Loucy (cell line): ENCODE measurements at regions not wholly inside any gene's neighbourhood (a gene's known extent, or its start where the extent isn't known, plus 50 kb on each side); places are given as distances from the start of the nearest gene placed in this dataset.
A peak's percentile ranks its signal among the peaks of the same experiment; 100 is the strongest.

Experiments used
- H2AFZ ChIP-seq: fragments of 200-600 bp; sonication (generic); 2 replicates; pipeline ENCODE4 v1.6.0; 2016; ENCODE audit warnings: antibody characterized with exemption, mild to moderate bottlenecking, low read length, moderate library complexity
- H3F3A ChIP-seq: fragments of 200-600 bp; 2 replicates; pipeline ENCODE4 v1.6.0; 2016; ENCODE audit warnings: antibody characterized with exemption, low read depth, mild to moderate bottlenecking
- H3K27me3 ChIP-seq: fragments of 200-600 bp; sonication (generic); 2 replicates; pipeline ENCODE4 v1.6.1; 2014; ENCODE audit warnings: low read length, mild to moderate bottlenecking; ENCODE audit not compliant: insufficient read depth, poor library complexity, severe bottlenecking
- H3K36me3 ChIP-seq: fragments of 200-600 bp; sonication (generic); 2 replicates; pipeline ENCODE4 v1.6.1; 2016; ENCODE audit warnings: low read length; ENCODE audit not compliant: insufficient read depth
- H3K4me1 ChIP-seq: fragments of 200-600 bp; sonication (generic); 2 replicates; pipeline ENCODE4 v1.5.1; 2014; ENCODE audit warnings: low read length, mild to moderate bottlenecking; ENCODE audit not compliant: insufficient read depth, poor library complexity, severe bottlenecking
- H3K4me2 ChIP-seq: fragments of 200-600 bp; sonication (generic); 2 replicates; pipeline ENCODE4 v1.6.0; 2014; ENCODE audit warnings: antibody characterized with exemption, low read length, low read depth, mild to moderate bottlenecking; ENCODE audit not compliant: poor library complexity, severe bottlenecking
- H3K4me3 ChIP-seq: fragments of 200-600 bp; sonication (generic); 2 replicates; pipeline ENCODE4 v1.5.1; 2014; ENCODE audit warnings: low read length, mild to moderate bottlenecking, mixed read lengths; ENCODE audit not compliant: poor library complexity, severe bottlenecking
- H3K79me2 ChIP-seq: fragments of 200-600 bp; sonication (generic); 2 replicates; pipeline ENCODE4 v1.6.1; 2014; ENCODE audit warnings: low read length; ENCODE audit not compliant: insufficient read depth
- H3K9ac ChIP-seq: fragments of 200-600 bp; sonication (generic); 2 replicates; pipeline ENCODE4 v1.6.0; 2014; ENCODE audit warnings: mild to moderate bottlenecking, low read depth, low read length, moderate library complexity; ENCODE audit not compliant: poor library complexity, severe bottlenecking
- H3K9me2 ChIP-seq: fragments of 200-600 bp; sonication (generic); replicated peaks from 2 replicates; pipeline ENCODE4 v1.6.1; 2016; ENCODE audit warnings: low read depth, low read length, mixed read lengths
- H3K9me3 ChIP-seq: fragments of 200-600 bp; sonication (generic); 2 replicates; pipeline ENCODE4 v1.6.1; 2014; ENCODE audit warnings: mild to moderate bottlenecking, antibody characterized with exemption, low read length, low read depth; ENCODE audit not compliant: insufficient read depth
- H4K20me1 ChIP-seq: fragments of 200-600 bp; sonication (generic); 2 replicates; pipeline ENCODE4 v1.6.0; 2014; ENCODE audit warnings: antibody characterized with exemption, low read length, mild to moderate bottlenecking; ENCODE audit not compliant: insufficient read depth, poor library complexity, severe bottlenecking
- EZH2phosphoT487 ChIP-seq: fragments of 200-600 bp; IDR thresholded peaks from 2 replicates; pipeline ENCODE4 v1.6.1; 2018; ENCODE audit warnings: antibody characterized with exemption, mild to moderate bottlenecking, moderate library complexity, borderline replicate concordance
- TF ChIP-seq, protein P1 (sequence below): fragments of 200-600 bp; sonication (generic); conservative IDR thresholded peaks from 2 replicates; pipeline ENCODE4 v1.5.1; 2014; ENCODE audit warnings: mild to moderate bottlenecking, antibody characterized with exemption, low read length

DNA sequence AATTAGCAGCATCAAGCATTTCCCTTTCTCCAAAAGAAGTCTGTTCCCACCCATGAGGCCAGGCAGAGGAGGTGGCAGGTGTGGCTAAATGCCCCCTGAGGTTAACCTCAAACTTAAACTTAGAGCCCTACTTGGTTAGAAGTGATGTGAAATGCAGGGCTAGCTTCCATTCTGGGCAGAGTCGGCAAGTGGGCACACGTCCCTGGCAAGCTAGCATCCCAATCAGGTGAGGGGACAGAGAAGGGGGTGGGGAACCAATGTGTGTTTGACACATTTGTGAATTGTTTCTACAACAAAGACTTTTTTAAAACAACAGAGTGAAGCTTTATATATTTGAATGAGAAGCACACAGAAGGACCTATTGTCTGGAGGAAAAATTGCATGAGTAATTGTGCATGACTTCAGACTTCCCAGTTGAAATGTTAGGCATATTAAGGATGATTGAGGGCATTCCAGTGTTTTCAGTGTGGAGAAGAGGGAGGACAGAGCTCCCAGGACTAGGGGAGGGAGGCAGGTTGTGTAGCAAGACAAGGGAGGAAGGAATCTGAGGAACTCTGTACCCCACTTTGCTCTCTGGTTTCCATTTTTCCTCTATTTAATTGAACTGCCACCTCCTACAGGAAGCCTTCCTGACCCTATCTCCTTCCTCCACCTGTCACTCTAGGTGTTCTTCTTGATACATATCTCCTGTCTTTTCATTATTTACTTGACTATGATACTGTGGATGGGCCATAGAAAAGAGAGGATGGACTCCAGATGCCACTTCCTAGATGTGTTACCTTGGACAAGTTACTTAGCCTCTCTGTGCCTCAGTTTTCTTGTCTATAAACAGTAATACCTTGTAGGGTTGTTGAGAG lies 83.3 kb upstream of the PICALM start:
- no peaks in the 10 kb centered on the region for H4K20me1 ChIP-seq
- no peaks in the 10 kb centered on the region for H3K79me2 ChIP-seq
- no peaks in the 10 kb centered on the region for H3K27me3 ChIP-seq
- no peak for TF ChIP-seq EZH2phosphoT487
- TF ChIP-seq, protein P1, sequence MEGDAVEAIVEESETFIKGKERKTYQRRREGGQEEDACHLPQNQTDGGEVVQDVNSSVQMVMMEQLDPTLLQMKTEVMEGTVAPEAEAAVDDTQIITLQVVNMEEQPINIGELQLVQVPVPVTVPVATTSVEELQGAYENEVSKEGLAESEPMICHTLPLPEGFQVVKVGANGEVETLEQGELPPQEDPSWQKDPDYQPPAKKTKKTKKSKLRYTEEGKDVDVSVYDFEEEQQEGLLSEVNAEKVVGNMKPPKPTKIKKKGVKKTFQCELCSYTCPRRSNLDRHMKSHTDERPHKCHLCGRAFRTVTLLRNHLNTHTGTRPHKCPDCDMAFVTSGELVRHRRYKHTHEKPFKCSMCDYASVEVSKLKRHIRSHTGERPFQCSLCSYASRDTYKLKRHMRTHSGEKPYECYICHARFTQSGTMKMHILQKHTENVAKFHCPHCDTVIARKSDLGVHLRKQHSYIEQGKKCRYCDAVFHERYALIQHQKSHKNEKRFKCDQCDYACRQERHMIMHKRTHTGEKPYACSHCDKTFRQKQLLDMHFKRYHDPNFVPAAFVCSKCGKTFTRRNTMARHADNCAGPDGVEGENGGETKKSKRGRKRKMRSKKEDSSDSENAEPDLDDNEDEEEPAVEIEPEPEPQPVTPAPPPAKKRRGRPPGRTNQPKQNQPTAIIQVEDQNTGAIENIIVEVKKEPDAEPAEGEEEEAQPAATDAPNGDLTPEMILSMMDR, result no peak
- no peaks in the 10 kb centered on the region for H3K36me3 ChIP-seq
- H3K9me3 ChIP-seq, result no peaks in the 10 kb centered on the region
- 0 out of 2 replicates have a peak, but pooled peaks cover 7% of the 10 kb centered on the region for H3F3A ChIP-seq
- peak overlapping the region; percentile 72 for H3K4me2 ChIP-seq
- H3K4me1 ChIP-seq, result peaks cover 30% of the 10 kb centered on the region
- peak overlapping the region; percentile 62 for H2AFZ ChIP-seq
- H3K4me3 ChIP-seq, result peak overlapping the region; percentile 49
- peak overlapping the region; percentile 43 for H3K9ac ChIP-seq
- no peaks in the 10 kb centered on the region for H3K9me2 ChIP-seq

DNA sequence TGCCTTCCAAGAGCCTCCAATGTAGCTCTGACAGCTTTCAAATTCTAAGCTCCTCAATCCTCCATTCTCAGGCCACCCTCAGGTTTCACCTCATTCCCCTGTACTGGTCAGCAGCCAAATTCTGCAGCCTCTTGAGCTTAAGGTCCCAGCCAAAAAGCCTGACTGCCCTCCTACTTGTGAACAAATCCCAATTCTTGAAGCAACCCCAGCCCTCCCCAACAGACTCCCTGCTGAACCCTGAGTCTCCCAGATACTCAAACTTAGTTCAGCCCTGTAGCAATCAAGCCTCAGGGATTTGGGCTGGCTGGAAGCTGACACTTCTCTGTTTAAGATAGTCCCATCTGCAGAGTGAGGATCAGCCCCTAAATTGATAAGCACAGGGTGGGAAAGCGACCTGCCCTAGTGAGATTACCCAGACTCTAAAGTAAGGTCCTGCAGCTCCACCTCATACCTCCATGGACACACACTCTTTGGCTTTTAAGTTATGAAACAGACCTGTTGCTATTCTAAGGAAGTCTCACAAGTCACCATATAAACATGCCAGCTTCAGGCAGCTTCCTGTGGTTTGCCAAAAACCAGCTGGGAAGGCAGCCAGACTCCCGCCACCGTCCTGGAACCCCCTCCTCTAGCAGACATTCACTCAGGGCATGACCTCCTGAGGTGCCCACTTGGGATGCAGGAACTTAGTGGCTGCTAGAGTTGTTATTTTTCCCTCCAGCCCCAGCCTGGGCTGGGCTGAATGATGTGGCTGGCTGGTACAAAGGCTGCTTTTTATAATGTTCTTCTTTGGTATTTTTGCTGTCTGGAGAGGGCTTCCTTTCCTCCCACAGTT lies 82.5 kb upstream of the PICALM start:
- H3K9ac ChIP-seq, result peak overlapping the region; percentile 43

DNA sequence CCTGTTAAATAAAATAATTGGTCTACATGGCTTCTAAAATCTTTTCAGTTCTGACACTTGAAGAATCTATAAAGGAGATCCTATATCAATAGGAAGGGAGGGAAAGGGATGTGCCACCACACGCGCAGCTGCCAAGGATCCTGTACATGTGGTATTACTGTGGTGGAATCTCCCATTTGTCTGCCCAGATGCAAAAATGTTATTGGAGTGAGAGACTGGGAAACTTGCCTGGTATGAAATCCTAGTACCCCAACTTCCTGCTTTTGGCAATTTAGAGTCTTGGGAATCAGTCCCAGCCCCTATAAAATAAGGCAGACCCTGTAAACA lies 81.9 kb upstream of the PICALM start:
- Histone ChIP-seq H3K9me2 (no peaks in the 10 kb centered on the region), H3F3A (0 out of 2 replicates have a peak, but pooled peaks cover 7% of the 10 kb centered on the region), H3K27me3 (no peaks in the 10 kb centered on the region), H3K36me3 (no peaks in the 10 kb centered on the region), H3K9me3 (no peaks in the 10 kb centered on the region), H3K9ac (peak overlapping the region; percentile 43), H3K4me3 (no peak overlapping the region), H4K20me1 (no peaks in the 10 kb centered on the region), H3K79me2 (no peaks in the 10 kb centered on the region), H2AFZ (peak overlapping the region; percentile 62; the same call in 1 of the 2 replicates), H3K4me1 (peaks cover 30% of the 10 kb centered on the region), H3K4me2 (peak overlapping the region; percentile 72)
- TF ChIP-seq, protein P1, result no peak
- TF ChIP-seq EZH2phosphoT487, result no peak

More for the DNA sequence above, 82.5 kb upstream of the PICALM start:
- H3K79me2 ChIP-seq, result no peaks in the 10 kb centered on the region
- no peaks in the 10 kb centered on the region for H3K9me3 ChIP-seq
- no peak for TF ChIP-seq EZH2phosphoT487
- TF ChIP-seq, protein P1, result no peak
- H2AFZ ChIP-seq, result peak overlapping the region; percentile 62
- H4K20me1 ChIP-seq, result no peaks in the 10 kb centered on the region
- peak overlapping the region; percentile 49 for H3K4me3 ChIP-seq
- H3F3A ChIP-seq, result 0 out of 2 replicates have a peak, but pooled peaks cover 7% of the 10 kb centered on the region
- H3K36me3 ChIP-seq, result no peaks in the 10 kb centered on the region
- no peaks in the 10 kb centered on the region for H3K27me3 ChIP-seq
- no peaks in the 10 kb centered on the region for H3K9me2 ChIP-seq
- H3K4me2 ChIP-seq, result peak overlapping the region; percentile 72
- H3K4me1 ChIP-seq, result peaks cover 30% of the 10 kb centered on the region
